Activated effector memory CD4-positive, alpha-beta T cell treated with Interleukin-2 at 50 U/mL for 16 hours (primary cell): ENCODE measurements at regions not wholly inside any gene's neighbourhood (a gene's known extent, or its start where the extent isn't known, plus 50 kb on each side); places are given as distances from the start of the nearest gene placed in this dataset.

Experiments used
- DNase-seq: peaks from one replicate; pipeline ENCODE4 v3.0.0-alpha.2; 2020

DNA sequence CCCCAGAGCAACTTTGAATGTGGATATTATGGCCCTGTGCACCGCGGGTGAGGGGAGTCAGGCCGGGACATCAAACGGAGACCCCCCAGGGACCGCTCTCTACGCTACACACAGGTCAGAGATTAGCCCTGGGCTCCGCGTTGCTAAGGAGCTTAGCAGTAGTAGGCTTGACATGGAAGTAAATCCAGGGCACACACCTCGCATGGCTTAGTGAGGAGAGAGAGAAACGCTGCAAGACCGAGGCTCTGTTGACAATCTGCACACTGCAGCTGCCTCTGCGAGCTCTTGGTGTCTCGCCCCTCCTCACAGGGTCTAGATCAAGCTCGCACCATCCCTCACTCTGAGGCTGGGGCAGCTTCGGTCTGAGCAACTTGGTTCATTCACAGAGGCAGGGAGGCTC is 116.1 kb upstream of the CDH4 start:
- no peak for DNase-seq

- no peak for DNase-seq
These were observed 113.5 kb upstream of the CDH4 start for GRCh38 chr20:61138566-61138965.

GRCh38 chr20:61139031-61139430 is 113.0 kb upstream of the CDH4 start:
- no peak for DNase-seq

- no peak for DNase-seq
These were observed 111.5 kb upstream of the CDH4 start for GRCh38 chr20:61140576-61140975.

DNA sequence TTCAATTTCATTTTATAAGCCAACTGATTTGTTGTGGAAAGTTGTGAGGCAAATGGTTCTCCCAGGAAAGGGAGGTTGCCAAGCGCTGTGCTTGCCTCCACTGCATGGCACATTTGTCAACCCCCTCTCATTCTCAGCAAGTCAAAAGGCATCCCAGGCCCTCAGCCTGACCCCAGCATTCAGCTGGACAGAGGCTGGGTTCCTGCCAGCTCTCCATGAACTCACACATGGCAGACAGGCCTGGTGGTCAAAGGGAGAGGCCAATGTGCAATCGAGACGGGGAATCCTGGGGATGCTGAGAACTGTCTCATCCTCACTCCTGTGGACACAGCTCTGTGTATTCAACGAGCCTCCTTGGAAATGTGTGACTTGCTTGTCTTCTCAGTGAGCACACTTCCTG is 106.0 kb upstream of the CDH4 start:
- DNase-seq: no peak

- DNase-seq: no peak
These were observed 102.4 kb upstream of the CDH4 start for GRCh38 chr20:61149636-61150035.

GRCh38 chr20:61157301-61157700 is 94.8 kb upstream of the CDH4 start:
- no peak for DNase-seq

DNA sequence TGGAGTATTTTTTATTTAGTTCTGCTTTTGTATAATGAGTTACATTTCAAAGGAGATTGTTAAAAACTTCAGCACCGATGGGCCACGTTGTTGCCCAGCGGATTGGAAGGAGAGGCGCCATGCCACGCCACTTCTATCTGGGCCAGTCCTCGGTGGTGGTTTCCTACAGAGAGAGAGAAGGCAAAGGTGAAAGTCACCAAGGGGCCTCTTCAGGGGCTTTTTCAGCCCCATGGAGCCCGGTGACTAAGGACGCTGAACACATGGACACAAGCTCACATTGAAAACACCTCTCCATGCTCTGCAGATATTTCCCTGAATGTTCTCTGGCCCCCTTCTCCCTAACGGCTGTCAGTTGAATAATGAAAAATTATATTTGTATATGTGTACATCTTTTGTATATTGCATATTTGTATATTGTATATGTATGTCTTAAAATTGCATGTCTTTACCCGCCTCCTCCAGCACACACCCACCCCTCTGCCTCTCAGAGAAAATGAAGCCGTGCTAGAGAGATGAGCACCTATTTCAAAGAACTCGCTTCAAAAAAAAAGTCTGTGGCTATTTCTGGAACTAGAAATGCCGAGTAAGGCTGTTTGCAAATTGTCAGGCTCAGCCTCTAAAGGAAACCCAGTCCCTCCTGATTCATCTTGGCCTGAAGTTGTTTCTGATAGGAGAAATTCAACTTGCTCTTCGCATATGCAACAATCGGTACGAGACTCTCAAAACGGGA is 91.9 kb upstream of the CDH4 start:
- DNase-seq: no peak

DNA sequence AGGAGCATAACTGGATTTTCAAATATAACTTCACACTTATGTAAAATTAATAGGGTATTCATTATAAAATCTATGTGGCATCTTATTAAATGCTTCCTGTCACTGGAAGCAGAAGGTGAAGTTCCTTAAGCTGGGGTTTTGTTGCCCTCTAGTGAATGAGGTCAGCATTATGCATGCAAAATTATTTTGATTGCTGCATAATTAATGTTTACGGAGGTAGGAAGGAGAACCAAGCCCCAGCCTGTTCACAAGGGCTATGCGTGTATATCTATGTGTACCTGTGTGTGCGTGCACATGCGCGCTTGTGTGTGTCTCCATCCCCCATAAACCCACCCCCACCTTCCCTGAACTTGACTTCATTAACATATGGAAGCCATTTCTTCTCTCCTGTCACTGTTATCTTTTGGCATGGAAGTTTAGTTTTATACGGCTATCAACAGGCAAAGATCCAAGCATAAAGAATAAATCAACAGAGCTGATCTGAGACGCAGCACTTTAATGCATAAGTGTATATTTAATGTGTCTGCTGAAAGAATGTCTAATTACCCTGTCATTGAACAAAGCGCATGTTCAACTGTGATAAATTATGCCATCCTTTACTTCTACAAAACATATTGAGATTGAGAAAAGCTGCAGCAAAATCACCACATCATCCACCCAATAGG is 90.2 kb upstream of the CDH4 start:
- no peak for DNase-seq

DNA sequence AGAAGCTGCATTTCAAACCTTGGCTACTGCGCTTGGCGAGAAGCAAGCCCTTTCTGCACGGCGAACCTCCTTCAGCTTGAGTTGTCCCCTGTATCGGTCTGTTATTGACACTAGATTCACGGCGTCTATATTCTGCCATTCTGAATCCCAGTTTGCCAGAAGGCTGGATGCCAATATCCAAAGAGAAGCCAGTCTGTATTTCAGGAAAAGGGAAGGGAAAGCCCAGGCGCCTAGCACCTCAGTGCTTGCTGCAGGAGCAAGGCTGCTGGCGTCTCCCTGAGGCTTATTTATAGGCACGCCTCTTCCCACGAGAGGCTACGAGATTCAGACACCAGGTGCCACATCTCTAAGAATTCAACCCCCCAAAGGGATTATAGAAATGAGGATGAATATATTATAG is 89.6 kb upstream of the CDH4 start:
- no peak for DNase-seq

DNA sequence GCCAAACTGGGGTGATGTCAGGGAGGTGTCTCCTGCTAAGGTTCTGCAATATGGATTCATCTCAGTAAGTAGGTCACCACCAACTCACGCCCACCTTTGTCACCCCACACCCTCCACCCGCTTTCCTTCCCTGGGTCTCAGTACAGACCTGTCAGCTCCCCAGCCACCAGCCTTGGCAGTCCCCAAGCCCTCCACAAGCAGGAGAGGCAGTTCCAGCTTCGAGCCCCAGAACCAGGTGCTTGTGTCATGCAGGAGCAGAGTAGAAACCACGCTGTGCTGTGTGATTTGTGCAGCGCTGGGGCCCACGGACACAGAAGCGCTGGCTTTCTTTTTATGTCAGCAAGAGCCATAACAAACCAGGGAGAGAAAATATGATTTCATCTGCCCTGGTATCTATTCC is 89.0 kb upstream of the CDH4 start:
- no peak for DNase-seq

- DNase-seq: no peak
These were observed 85.7 kb upstream of the CDH4 start for GRCh38 chr20:61166324-61166723.

- no peak for DNase-seq
These were observed 83.5 kb upstream of the CDH4 start for GRCh38 chr20:61168605-61169004.

- no peak for DNase-seq
These were observed 82.2 kb upstream of the CDH4 start for GRCh38 chr20:61169874-61170273.

DNA sequence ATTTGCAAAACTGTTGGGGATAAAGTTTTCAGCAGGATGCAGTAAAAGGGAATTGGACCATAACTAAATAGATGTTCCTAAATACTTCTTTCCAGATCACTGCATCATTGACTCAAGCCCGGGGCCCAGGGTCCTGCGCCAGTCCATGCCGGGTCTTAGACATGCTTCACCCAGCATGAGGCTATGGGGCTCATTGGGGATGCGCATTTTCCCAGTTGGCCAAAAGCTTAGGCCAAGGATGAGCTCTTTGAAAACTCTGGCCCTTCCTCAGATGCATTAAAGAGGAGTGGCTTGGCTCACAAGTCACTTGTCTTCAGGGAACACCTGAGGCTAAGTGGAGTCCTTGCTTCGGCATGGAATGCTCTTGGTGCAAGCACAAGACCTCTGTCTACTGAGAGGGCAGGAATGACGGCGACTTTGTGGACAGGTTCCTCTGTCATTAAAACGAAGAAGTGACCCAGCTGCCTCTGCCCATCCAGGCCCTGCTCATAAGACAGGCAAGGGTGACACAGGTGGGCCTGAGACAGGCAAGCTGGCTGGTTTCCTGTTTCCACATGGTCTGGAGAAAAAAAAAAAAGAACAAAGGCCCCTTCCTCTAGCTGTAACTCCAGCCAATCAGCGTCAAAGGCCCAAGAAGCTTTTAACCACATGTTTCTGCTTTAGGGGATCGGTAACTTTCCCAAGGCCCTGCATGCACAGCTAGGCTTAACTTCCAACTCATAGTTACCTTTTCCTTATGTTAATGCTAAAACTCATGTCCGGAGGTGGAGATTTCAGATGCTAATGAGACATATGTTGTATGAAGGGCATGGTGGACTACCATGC is 81.4 kb upstream of the CDH4 start:
- DNase-seq: no peak

- DNase-seq: no peak
These were observed 78.8 kb upstream of the CDH4 start for GRCh38 chr20:61173267-61173666.

DNA sequence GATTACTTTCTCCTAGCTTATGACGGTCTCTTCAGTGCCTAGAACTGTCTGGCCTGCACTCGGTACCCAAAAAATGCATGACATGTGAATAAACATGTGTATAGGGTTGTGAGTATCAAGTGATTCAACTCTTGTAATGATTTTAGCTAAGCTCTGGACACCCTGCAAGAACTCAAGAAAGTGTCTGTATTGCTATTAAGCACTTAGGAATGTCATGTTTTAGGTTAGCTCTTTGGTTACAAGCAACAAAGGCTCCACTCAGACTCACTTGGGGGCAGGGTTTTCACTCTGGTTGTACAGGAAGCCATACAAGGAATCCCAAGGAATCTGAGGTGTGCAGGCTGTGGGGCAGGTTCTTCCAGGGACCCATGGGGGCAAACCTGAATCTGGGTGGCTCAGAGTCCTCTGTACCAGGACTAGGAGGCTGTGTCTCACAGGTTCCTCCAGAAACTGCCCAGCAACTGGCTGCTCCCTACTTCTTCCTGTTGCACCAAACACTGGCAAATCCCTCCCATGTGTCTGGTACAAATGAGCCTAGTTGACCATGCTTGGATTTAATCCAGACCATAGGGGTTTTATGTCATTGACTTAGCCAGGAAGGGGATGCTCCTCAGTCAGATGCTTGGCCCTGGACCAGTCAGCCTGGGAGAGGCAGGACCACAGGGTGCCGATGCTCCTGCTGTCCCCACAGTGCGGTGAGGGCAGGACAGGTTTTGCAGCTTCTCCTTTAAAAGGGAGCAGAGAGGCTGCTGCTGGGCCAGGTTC is 77.9 kb upstream of the CDH4 start:
- DNase-seq: no peak

DNA sequence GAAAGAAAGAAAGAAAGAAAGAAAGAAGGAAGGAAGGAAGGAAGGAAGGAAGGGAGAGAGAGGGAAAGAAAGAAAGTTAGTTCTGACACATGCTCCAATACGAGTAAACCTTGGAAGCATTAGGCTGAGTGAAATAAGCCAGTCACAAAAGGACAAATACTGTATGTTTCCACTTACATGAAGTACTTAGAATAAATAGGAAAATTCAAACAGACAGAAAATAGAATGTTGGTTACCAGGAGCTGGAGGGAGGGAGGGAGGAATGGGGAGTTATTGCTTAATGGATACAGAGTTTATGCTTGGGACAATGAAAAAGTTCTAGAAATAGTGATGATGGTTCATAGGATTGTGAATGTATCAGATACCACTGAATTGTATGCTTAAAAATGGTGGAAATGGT is 75.2 kb upstream of the CDH4 start:
- no peak for DNase-seq

- DNase-seq: no peak
These were observed 73.5 kb upstream of the CDH4 start for GRCh38 chr20:61178551-61179071.

DNA sequence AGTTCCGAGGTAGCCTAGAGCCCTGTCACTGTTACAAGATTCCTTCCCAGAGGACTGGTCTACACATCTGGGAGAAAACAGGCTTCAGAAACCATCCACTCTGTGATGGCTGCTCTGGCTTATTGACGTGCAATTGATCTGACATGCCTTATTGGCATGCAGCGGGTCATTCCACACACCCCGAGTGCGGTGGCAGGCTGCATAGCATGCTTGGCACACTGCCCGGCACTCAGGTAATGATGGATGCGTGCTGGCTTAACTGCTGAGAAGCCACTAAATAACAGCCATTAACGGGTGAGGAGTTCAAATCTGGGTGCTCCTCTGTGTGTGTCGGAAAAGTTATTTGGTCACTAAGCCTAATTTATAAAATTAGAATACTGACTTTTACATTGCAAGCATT is 67.9 kb upstream of the CDH4 start:
- no peak for DNase-seq

- DNase-seq: no peak
These were observed 66.9 kb upstream of the CDH4 start for GRCh38 chr20:61185181-61185580.

DNA sequence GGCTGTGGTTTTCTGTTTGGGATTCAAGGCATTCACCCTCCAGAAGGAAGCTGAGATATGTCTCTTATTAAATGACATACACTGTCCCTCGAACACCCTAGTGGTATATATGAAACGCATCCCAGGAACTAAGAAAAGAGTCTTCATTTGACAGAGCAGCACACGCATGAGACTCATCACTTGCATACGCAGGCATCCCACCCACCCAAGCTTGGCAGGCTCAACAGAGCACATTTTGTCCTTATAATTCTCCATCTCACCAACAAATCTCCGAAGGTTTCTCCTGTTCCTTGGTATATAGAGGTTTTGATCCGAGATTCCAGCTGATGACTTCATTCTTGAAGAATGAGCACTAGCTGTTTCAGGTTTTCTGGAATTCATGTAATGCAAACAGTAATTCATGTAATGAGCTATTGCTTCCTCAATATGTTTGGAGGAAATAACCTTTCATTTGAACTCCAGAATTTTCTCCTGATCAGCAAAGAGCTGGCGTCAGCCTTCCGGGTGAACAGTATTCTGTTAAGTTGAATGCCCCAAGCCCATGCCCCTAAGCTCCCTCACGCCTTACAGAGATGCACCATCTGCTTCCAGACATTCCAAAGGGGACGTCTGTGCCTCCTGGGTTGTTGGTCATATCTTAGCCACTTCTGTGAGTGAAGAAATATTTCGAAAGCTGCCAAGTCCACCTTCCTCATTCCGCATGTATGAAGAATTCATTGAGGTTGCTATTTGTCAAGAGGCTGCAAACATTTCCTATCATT is 66.0 kb upstream of the CDH4 start:
- no peak for DNase-seq
